DMS53 treated with DMSO at 0.1 percent for 48 hours (cell line): ENCODE measurements at regions not wholly inside any gene's neighbourhood (a gene's known extent, or its start where the extent isn't known, plus 50 kb on each side); places are given as distances from the start of the nearest gene placed in this dataset.

ENCODE experiments used
- DNase-seq: peaks from one replicate; lab custom pipeline; 2025; ENCODE audit not compliant: unreplicated experiment; lab: John Stamatoyannopoulos, UW

- DNase-seq: no peak
These were observed 52.5 kb downstream of the PF4 start for GRCh38 chr4:73929278-73929677.

GRCh38 chr4:73923631-73923937, 54.4 kb downstream of the CXCL1 start:
- no peak for DNase-seq

- DNase-seq: peak; percentile 3
These were observed 53.8 kb downstream of the CXCL1 start for GRCh38 chr4:73922766-73923630.

- DNase-seq: no peak
These were observed 53.1 kb downstream of the CXCL1 start for GRCh38 chr4:73922317-73922716.
